IPS-11a (cell line): ENCODE measurements at regions not wholly inside any gene's neighbourhood (a gene's known extent, or its start where the extent isn't known, plus 50 kb on each side); places are given as distances from the start of the nearest gene placed in this dataset.

Source experiments
- H3K4me3 ChIP-seq: one replicate; pipeline ENCODE4 v1.5.1; 2013; ENCODE audit warnings: low read depth, low read length, control low read depth

DNA sequence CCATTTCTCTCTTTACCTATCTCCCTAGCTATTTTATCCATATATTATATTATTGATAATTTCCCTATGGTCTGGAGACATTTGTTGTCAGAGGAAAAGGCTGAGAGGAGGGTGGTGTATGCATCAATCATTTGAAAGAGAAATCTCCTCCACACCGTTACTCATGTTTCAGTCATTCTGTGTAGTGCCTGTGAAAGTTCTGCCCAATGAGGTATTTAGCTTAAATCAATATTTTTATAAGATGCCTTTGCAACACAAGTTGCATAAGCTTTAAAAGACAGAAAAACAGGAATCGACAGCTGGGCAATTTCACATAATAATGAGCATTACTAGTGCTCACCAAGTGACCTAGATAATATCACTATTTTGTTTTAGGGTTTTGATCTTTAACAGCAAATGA is 363.7 kb upstream of the FSIP2 start:
- no peak overlapping the region for H3K4me3 ChIP-seq

GRCh38 chr2:185375731-185376130 is 362.9 kb upstream of the FSIP2 start:
- no peak overlapping the region for H3K4me3 ChIP-seq

DNA sequence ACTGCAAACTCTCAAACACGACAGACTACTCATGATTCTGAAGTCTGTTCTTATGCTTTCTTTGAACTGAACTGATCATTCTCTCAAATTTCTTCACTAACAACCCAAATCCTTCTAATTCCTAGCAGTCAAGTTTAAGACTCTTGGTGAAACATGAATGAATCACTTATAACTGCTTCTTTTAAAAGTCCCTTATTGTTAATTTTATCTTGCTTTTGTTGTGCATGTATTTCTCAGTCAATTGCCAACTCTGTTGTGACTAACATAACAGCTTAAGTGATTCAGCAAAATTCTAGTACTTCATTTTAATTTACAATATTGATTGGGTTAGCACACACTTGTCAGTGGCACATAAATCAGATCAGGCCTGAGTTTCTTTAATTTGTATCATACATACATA is 357.0 kb upstream of the FSIP2 start:
- no peak overlapping the region for H3K4me3 ChIP-seq

- H3K4me3 ChIP-seq, result no peak overlapping the region
Measured at GRCh38 chr2:185384822-185385560, 353.6 kb upstream of the FSIP2 start.

GRCh38 chr2:185388226-185388625 is 350.4 kb upstream of the FSIP2 start:
- no peak overlapping the region for H3K4me3 ChIP-seq

GRCh38 chr2:185391543-185391942 is 347.1 kb upstream of the FSIP2 start:
- no peak overlapping the region for H3K4me3 ChIP-seq

DNA sequence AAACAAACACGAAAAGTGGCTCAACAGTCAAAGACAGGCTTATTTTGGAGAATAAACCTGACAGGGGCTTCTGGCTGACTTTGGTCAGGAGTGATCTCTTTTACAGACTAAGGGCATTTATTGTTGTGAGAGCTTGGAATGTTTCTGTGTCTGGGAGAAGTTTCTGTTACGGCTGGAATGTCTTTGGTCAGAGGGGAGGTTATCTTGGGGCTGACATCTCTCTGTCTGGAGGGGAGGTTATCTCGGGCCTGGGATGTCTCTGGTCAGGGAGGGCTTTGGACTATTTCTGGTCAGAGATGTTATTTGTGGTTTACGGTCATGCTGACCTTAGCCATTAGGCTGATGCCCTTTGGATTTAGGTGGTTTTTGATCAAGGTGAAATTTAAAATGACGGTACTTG is 345.5 kb upstream of the FSIP2 start:
- H3K4me3 ChIP-seq, result no peak overlapping the region

DNA sequence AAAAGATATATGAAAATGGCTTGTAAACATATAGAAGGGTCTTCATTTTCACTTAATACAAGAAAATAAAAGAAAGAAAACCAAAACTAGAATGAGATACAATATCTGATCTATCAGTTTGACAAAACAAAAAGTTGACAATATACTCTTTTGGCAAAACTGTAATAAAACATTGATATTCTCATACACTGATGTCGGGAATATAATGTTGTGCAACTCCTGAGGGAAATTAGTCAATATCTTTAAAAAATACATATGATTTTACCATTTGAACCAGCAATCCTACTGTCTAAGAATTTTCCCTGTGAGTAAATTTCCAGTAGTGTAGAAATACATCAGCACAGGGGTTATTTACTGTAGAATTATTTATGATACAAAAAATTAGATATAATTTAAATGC is 336.1 kb upstream of the FSIP2 start:
- no peak overlapping the region for H3K4me3 ChIP-seq

DNA sequence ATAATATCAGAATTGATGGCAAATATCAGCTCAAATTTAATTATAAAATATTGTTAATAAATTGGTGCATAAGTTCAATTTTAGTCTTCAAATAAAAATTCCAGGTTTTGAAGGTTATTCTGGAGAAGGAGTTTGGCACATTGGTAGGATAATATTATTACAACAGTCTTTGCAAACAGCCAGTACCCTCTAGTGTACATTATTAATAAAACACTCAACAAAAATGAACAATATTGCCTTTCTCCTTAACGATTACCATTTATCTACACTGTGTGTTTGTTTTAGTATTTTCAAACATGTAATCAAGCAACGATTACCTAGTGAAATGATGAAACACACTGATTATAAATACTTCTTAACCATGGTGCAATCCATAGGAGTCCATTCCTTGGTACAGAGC is 334.0 kb upstream of the FSIP2 start:
- H3K4me3 ChIP-seq, result no peak overlapping the region

DNA sequence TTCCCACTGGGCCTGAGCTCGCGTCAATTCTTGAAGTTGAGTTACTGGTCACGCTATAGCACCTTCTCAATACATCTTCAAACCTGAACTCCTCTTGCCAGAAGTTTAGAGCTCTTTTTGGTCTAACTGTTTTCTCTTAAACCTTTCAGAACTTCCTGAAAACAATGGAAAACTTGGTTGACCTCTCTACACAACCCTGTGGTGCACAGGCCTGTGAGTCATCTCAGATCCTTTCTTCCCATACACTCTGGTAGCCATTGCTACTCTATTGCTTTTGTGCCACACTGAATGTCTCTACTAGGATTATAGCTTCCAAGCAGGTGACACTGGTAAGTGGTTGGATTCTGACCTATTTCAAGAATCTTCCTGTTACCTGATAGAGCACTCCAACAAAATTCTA is 321.5 kb upstream of the FSIP2 start:
- no peak overlapping the region for H3K4me3 ChIP-seq

DNA sequence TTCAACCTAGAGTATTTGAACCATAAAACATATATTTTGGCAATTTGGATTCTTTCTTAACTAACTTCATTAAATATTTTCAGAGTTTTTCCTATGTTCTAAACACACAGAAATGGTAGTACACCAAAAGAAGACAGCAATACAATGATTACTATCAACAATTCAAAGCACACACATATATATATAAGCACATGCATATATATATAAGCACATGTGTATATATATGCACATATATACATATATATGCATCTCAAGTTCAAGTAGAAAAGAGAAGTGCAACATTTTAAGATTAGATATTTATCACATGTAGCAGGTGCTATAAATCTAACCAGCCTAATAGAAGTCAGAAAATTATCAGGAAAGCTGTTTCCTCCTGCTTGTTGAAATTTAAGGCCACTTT is 320.9 kb upstream of the FSIP2 start:
- H3K4me3 ChIP-seq, result no peak overlapping the region

DNA sequence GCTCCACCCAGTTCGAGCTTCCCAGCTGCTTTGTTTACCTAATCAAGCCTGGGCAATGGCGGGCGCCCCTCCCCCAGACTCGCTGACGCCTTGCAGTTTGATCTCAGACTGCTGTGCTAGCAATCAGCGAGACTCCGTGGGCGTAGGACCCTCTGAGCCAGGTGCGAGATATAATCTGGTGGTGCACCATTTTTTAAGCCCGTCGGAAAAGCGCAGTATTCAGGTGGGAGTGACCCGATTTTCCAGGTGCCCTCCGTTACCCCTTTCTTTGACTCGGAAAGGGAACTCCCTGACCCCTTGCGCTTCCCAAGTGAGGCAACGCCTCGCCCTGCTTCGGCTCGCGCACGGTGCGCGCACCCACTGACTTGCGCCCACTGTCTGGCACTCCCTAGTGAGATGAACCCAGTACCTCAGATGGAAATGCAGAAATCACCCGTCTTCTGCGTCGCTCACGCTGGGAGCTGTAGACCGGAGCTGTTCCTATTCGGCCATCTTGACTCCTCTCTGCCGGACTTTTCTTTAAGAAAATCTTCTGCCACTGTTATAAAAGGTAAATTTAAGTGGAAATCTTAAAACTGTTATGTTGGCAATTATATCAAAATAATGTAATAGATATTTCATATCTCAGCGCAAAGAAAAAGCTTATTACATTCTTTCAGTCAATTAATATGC is 313.5 kb upstream of the FSIP2 start:
- H3K4me3 ChIP-seq, result peak overlapping the region; percentile 28

GRCh38 chr2:185428000-185428399 is 310.6 kb upstream of the FSIP2 start:
- no peak overlapping the region for H3K4me3 ChIP-seq

DNA sequence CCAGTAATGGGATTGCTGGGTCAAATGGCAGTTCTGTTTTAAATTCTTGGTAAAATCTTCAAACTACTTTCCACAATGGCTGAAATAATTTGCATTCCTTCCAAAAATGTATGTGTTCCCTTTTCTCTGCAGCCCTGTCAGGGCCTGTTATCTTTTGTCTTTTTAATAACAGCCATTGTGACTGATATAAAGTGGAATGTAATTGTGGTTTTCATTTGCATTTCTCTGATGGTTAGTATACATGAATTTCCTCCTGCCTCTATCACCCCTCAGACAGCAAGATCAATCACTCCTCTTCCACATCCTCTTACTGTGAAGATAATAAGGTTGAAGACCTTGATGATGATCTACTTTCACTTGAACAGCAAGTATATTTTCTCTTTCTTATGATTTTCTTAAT is 304.8 kb upstream of the FSIP2 start:
- H3K4me3 ChIP-seq, result no peak overlapping the region

- no peak overlapping the region for H3K4me3 ChIP-seq
Measured at GRCh38 chr2:185436787-185437372, 301.7 kb upstream of the FSIP2 start.

- no peak overlapping the region for H3K4me3 ChIP-seq
Measured at GRCh38 chr2:185441486-185442005, 297.1 kb upstream of the FSIP2 start.

DNA sequence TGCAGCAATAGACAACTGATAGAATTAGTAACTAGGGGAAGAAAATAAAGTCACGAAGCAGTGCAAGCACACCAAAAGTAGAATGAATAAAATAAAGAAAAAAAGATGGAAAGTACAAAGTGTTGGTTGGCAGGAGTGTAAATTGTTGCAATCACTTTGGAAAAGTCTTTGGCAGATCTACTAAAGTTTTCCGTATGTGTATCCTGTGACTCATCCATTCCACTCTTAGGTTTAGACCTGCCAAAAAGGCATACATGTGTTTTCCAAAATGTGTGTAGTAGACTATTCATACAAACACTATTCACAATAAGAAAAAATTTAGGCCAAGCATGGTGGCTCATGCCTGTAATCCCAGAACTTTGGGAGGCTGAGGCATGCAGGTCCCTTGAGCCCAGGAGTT is 282.1 kb upstream of the FSIP2 start:
- H3K4me3 ChIP-seq, result no peak overlapping the region

DNA sequence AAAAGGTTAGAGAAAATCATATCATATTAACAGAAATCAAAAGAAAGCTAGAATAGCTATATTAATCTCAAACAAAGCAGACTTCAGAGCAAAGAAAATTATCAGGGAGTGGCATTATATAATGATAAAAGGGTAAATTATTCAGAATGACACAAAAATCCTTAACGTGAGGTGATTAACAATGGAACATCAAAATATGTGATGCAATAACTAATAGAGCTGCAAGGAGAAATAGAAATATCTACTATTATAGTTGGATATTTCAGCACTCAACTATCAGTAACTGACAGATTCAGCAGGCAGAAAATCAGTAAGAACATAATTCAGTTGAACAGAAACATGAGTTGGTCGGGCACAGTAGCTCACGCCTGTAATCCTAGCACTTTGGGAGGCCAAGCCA is 275.1 kb upstream of the FSIP2 start:
- no peak overlapping the region for H3K4me3 ChIP-seq

DNA sequence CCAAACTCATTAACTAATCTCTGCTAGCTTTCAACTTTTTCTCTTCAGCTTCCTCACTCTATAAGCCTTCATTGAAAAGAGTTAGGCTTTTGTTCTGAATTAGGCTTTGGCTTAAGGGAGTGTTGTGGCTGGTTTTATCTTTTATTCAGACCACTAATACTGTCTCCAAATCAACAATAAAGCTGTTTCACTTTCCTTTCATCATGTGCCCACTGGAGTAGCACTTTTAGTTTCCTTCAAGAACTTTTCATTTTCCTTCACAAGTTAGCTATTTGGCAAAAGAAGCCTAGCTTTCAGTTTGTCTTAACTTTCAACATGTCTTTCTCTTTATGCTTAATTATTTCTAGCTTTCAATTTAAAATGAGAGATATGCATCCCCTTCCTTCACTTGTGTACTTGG is 271.7 kb upstream of the FSIP2 start:
- no peak overlapping the region for H3K4me3 ChIP-seq

DNA sequence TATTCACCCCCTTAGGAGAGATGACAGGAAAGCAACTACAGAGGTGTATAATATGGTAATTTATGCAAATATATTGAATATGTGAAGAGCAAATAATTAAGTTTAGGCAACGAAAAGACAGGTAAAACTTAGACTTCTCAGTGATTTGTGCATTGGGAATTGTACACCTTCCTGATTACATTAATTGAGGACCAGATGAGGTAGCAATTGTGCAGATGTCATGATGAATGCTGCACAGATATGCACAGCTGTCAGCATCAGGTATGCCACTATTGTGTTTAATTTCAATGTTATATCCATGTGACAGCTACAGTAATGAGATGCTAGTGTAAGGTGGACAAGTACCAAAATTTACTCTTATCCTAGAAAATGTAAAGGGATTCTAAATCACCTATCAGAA is 267.2 kb upstream of the FSIP2 start:
- H3K4me3 ChIP-seq, result no peak overlapping the region

GRCh38 chr2:185472574-185472973 is 266.0 kb upstream of the FSIP2 start:
- no peak overlapping the region for H3K4me3 ChIP-seq

GRCh38 chr2:185473838-185474237 is 264.8 kb upstream of the FSIP2 start:
- H3K4me3 ChIP-seq, result no peak overlapping the region
